GM19324 (cell line): ENCODE measurements at regions not wholly inside any gene's neighbourhood (a gene's known extent, or its start where the extent isn't known, plus 50 kb on each side); places are given as distances from the start of the nearest gene placed in this dataset.

Experiments
- ATAC-seq: cut with Tn5 transposase; IDR thresholded peaks from one replicate; pipeline ENCODE4 v1.9.1; 2021; ENCODE audit warnings: mild to moderate bottlenecking, moderate library complexity; ENCODE audit not compliant: unreplicated experiment, low FRiP score

GRCh38 chr9:82532504-82533180 lies 530.3 kb downstream of the RASEF start:
- no peak for ATAC-seq

DNA sequence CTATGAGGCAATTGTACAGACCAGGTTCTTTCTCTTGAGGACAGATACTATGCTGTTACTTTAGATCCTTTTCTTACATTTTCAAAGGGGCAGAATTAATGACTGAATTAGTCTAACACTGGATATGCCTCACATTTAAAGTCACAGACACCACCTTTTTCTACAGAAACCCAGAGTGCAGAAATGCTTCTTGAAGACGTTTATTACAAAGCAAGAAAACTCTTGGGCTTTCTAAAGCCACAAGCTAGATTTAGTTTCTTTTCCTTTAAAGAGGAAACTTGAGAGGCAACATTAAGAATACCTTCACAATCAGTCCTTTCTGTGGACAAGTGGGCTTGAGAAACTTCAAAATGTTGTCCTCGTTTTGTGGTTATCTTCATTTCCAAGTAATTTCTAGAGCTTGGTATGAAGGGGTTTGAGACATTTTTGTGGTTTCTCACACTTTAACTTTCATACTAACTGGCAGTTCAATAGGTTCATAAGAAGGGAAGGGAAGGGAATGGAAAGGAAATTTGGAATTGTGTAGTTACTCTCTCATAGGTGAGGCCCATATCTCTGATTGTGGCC lies 527.4 kb downstream of the RASEF start:
- no peak for ATAC-seq

DNA sequence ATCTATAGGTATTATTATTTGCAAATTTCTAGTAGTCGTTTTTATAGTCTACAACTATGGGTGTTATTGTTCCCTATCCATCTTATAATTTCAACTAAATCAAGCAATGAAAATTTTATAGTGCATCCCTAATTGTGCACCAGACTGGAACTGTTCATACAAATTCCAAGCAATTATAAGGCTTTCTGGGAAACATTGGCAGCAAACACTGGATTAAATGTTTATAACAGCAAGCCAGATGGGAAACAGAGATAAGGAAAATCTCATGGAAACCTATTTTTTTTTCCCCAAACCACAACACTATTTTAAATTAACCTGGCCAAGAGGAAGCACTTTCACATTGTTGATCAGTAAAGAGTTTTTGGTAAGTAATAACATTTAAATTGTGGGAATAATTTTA lies 524.3 kb downstream of the RASEF start:
- ATAC-seq = no peak

DNA sequence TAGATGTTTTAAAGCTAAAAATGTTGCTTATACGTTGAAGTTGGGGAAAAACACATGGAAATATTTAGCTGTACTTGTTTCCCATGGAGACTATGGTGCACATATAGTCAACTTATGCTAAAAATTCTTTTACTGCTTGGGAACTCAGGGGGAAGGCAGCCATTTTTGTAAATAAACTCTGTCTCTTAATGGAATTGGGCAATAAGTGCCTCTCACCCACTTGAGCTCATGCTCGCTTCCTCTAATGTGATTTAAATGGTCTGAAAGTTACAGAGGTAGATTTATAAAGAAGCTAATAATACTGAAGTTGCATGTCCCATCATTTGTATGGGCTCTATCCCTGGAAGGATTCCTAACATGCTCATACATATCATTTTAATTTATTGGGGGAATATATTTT lies 523.8 kb downstream of the RASEF start:
- no peak for ATAC-seq

GRCh38 chr9:82539856-82540579 lies 522.9 kb downstream of the RASEF start:
- no peak for ATAC-seq

DNA sequence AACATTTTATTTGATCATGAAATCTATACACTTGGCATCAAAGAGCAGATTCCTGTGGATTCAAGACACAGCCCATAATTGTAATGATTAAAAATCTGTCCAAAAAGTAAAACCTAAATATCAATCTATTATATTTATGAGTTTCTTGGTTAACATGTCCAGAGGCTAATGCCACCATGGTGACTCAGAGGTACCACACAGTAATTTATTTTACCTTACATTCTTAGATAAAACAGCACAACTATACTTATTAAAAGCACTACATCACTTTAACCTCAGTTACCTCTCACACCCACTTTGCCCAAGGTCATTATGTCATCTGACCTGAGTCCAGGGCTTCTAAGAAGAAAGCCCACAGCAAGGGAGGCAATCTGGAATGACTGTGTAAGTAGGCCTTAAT lies 519.2 kb downstream of the RASEF start:
- ATAC-seq = no peak

DNA sequence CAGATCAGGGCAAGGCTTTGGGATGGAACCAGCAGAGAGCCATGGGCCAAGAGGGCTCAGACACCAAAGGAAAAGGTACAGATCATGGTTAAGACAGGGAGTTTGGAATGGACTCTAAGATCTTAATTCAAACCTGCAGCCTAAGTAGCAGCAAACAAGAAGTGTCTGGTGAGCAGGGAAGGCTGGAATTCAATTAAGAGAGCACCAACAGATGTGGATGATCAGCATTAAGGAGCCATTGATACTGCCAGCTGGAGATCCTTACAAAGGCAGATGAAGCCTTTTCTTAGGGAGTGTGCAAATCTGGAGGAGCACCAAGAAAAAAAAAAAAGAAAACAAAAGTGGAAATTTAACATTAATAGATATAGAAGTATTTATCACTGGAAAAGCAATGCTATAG lies 516.8 kb downstream of the RASEF start:
- no peak for ATAC-seq

DNA sequence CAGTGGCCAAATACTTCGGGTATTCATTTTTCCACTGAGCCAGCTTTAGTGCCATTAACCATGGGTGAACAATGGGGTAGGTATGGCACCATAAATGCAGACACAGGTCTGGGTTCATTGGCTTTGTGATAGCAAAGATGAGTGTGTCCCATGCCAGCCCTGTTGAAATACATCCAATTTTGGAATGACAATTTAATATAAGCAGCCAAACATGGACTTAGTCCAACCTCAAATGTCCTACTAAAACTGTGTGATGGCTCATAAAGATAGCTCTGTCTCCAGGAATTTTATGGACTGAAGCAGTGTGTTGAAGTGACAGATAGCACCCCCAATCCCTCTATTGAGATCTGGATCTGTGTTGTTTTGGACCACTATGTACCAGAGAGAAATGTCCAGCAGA lies 514.9 kb downstream of the RASEF start:
- no peak for ATAC-seq

GRCh38 chr9:82549174-82549821 lies 513.6 kb downstream of the RASEF start:
- no peak for ATAC-seq

- no peak for ATAC-seq
These were observed 510.2 kb downstream of the RASEF start for GRCh38 chr9:82552784-82553183.

DNA sequence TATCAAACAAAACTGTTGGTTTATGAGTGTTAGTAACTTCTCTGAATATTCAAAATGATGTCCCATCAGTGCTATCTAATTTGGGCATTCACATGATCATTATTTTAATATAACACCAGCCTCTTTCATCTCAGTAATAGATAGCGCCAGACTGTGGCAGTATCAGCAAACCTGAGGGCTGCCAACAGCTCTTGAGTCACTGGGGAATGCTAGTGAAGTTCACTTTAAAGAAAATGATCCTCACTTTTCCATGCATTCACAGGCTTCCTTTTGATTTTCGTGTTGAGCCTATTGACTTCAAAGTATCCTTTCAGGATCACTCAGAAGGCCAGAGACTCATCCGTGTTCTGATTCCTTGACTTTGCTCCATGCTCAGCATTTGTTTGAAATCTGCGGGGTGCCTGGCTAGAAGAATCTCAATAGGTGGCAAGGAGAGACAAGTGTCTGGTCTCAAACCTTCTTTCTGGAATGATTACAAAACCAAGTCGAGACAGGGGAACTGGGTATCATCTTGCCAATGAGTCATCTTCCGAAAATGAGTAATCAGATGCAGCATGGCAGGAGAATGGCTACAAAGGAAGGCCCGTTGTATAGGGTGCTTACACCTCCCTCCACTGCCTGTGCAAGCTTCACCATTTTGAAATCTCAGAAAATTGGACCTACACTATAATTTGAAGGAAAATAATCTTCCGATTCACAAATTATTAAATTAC lies 509.1 kb downstream of the RASEF start:
- no peak for ATAC-seq

DNA sequence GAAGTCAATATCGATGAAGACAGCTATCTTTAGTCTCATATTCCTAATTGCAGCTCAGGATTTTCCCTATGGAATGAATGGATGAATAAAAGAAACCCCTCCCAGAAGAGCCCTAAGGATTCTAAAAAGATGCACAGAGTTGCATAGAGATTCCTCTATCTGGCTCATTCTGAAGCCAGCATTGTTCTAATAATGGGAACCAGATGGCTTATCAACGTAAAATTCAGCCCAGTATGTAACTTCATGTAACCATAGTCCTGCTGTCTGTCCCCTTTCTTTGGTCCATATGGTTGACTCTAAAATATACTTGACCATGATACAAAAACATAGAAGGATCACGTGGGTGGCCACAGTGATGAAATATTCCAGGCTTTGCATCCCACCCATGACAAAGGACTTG lies 508.6 kb downstream of the RASEF start:
- no peak for ATAC-seq

GRCh38 chr9:82555031-82555430 lies 507.9 kb downstream of the RASEF start:
- no peak for ATAC-seq

DNA sequence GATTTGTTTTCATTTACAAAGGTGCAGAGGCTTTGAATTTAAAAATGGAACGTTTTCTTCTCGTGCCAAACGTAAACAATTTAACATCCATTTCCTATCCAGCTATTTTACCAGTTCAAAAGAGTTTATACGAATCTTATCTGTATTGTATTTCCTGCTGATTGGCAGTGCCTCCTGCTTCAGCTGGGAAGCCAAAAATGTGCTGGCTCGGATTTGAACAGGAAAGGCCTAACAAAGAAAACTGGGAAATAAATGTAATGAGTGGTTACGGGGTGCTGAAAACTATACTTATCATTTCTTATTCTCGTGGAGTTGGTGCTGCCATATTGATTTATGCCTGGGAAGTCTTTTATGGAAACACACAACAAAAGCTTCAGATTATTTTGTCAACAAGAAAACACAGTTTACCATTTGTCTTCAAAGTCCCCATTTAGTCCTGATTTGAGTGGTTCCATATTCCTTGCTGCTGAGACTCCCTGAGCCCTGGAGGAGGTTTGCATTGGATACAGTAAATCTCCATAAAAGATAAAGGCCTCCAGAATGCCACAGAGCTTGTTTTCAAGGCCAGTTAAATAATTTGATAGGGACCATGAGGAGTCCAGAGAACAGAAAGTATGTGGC lies 507.4 kb downstream of the RASEF start:
- no peak for ATAC-seq

GRCh38 chr9:82558346-82558745 lies 504.6 kb downstream of the RASEF start:
- no peak for ATAC-seq

- no peak for ATAC-seq
These were observed 503.9 kb downstream of the RASEF start for GRCh38 chr9:82558855-82559630.

DNA sequence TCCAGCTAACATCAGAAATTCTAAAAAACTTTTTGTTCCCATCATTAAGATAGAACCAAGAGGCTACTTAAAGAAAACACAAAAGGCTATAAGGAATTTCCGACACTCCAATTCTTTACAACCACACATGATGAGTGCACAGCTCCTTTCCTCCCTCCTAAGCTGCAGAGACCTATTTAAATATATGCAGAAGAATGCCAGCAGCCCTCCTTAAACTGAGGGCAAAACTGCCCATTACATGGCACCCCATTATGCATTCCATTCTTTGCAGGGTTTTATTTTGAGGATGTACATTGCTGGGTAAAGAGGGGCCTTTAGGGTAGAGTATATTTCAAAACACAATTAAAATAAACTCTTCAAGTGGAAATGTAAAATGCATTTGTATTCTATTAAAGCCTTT lies 502.9 kb downstream of the RASEF start:
- ATAC-seq = no peak

- ATAC-seq = no peak
These were observed 502.5 kb downstream of the RASEF start for GRCh38 chr9:82560457-82560904.

- ATAC-seq = no peak
These were observed 499.8 kb downstream of the RASEF start for GRCh38 chr9:82563094-82563493.

- no peak for ATAC-seq
These were observed 499.1 kb downstream of the RASEF start for GRCh38 chr9:82563841-82564240.
